CD14-positive monocyte (primary cell): ENCODE measurements at regions not wholly inside any gene's neighbourhood (a gene's known extent, or its start where the extent isn't known, plus 50 kb on each side); places are given as distances from the start of the nearest gene placed in this dataset.

ENCODE experiments used
- DNase-seq, 3 donors: peaks; one replicate each; pipeline ENCODE4 v3.0.0-alpha.2; 2011 to 2022
- H2AFZ ChIP-seq: 2 replicates; pipeline ENCODE4 v1.6.0; 2012; ENCODE audit warnings: mild to moderate bottlenecking, low read depth, low read length, inconsistent platforms; ENCODE audit not compliant: insufficient read depth, poor library complexity, severe bottlenecking
- H3K27ac ChIP-seq, 2 donors: 1 replicate in 1 of 2; 2 replicates in 1 of 2; pipeline ENCODE4 v1.5.1; 2012 to 2013; ENCODE audit warnings: low read length in 2 of 2, control low read depth in 1 of 2, inconsistent platforms in 1 of 2, low read depth in 1 of 2, mild to moderate bottlenecking in 1 of 2
- H3K27me3 ChIP-seq, 2 donors: one replicate each; pipeline versions ENCODE4 v1.6.0 to v1.6.1; 2011 to 2013; ENCODE audit warnings: low read length in 2 of 2; ENCODE audit not compliant: control insufficient read depth in 2 of 2, insufficient read depth in 2 of 2
- H3K36me3 ChIP-seq, 2 donors: replicated peaks in 1 of 2; 1 replicate in 1 of 2; 2 replicates in 1 of 2; pipeline versions ENCODE4 v1.5.1 to v1.6.1; 2012 to 2013; ENCODE audit warnings: low read length in 2 of 2, control low read depth in 1 of 2, inconsistent platforms in 1 of 2, mild to moderate bottlenecking in 1 of 2; ENCODE audit not compliant: insufficient read depth in 2 of 2, control insufficient read depth in 1 of 2
- H3K4me1 ChIP-seq, 2 donors: 1 replicate in 1 of 2; 2 replicates in 1 of 2; pipeline versions ENCODE4 v1.5.1 to v1.6.1; 2012 to 2013; ENCODE audit warnings: low read length in 2 of 2, control low read depth in 1 of 2, inconsistent platforms in 1 of 2, mild to moderate bottlenecking in 1 of 2, moderate library complexity in 1 of 2; ENCODE audit not compliant: insufficient read depth in 2 of 2, control insufficient read depth in 1 of 2
- H3K4me2 ChIP-seq: replicated peaks from 2 replicates; pipeline ENCODE3; 2012; ENCODE audit warnings: low read length, moderate library complexity, mild to moderate bottlenecking; ENCODE audit not compliant: poor library complexity, severe bottlenecking; ENCODE audit errors: extremely low read depth
- H3K4me3 ChIP-seq, 3 experiments: fragments of 200-600 bp in 1 of 3; sonication (generic) in 1 of 3; replicated peaks in 1 of 3; 1 replicate in 2 of 3; 2 replicates in 1 of 3; pipeline ENCODE4 v1.5.1; 2011 to 2013; ENCODE audit warnings: low read length in 3 of 3, mild to moderate bottlenecking in 3 of 3, control low read depth in 2 of 3, low read depth in 2 of 3, inconsistent platforms in 1 of 3, moderate library complexity in 1 of 3
- H3K79me2 ChIP-seq: 2 replicates; pipeline ENCODE4 v1.6.0; 2012; ENCODE audit warnings: mild to moderate bottlenecking, control low read depth, inconsistent platforms, low read length, moderate library complexity; ENCODE audit not compliant: insufficient read depth
- H3K9ac ChIP-seq: 2 replicates; pipeline ENCODE4 v1.6.0; 2017; ENCODE audit warnings: low read length, mild to moderate bottlenecking; ENCODE audit not compliant: insufficient read depth, poor library complexity, severe bottlenecking
- H3K9me3 ChIP-seq, 2 donors: replicated peaks in 1 of 2; 1 replicate in 1 of 2; 2 replicates in 1 of 2; pipeline versions ENCODE4 v1.5.1 to v1.6.1; 2012 to 2013; ENCODE audit warnings: low read length in 2 of 2, control low read depth in 1 of 2; ENCODE audit not compliant: control insufficient read depth in 1 of 2, insufficient read depth in 1 of 2
- H4K20me1 ChIP-seq: 2 replicates; pipeline ENCODE4 v1.6.0; 2012; ENCODE audit warnings: mild to moderate bottlenecking, low read length, control low read depth, moderate library complexity; ENCODE audit not compliant: insufficient read depth
- H3K27ac Mint-ChIP-seq, 7 donors: one replicate each; pipeline ENCODE4 v1.8.0; 2020; ENCODE audit warnings: mild to moderate bottlenecking in 7 of 7, mixed read lengths in 7 of 7, moderate library complexity in 6 of 7, inconsistent platforms in 2 of 7
- H3K27me3 Mint-ChIP-seq, 3 donors: one replicate each; pipeline ENCODE4 v1.8.0; 2021 to 2022; ENCODE audit warnings: low read depth in 3 of 3, mild to moderate bottlenecking in 3 of 3, mixed read lengths in 3 of 3, moderate library complexity in 3 of 3, inconsistent platforms in 1 of 3
- H3K36me3 Mint-ChIP-seq, 2 donors: one replicate each; pipeline ENCODE4 v1.8.0; 2020; ENCODE audit warnings: mixed read lengths in 2 of 2, inconsistent platforms in 1 of 2, mild to moderate bottlenecking in 1 of 2
- H3K4me1 Mint-ChIP-seq: one replicate; pipeline ENCODE4 v1.8.0; 2020; ENCODE audit warnings: mild to moderate bottlenecking, mixed read lengths
- H3K4me3 Mint-ChIP-seq, 2 donors: one replicate each; pipeline ENCODE4 v1.8.0; 2020; ENCODE audit warnings: mild to moderate bottlenecking in 2 of 2, mixed read lengths in 2 of 2, moderate library complexity in 1 of 2
- H3K9me3 Mint-ChIP-seq, 7 donors: one replicate each; pipeline ENCODE4 v1.8.0; 2020 to 2022; ENCODE audit warnings: mixed read lengths in 7 of 7, mild to moderate bottlenecking in 6 of 7, moderate library complexity in 6 of 7, inconsistent platforms in 2 of 7
- CTCF ChIP-seq: fragments of 200-600 bp; IDR thresholded peaks from one replicate; pipeline ENCODE4 v1.8.0; 2022; ENCODE audit warnings: antibody characterized with exemption, mild to moderate bottlenecking
- WGBS: methylation state at CpG from one replicate; pipeline ENCODE4 v1.1.5; 2013; ENCODE audit warnings: missing lambda C conversion rate; ENCODE audit not compliant: insufficient coverage; 5-methylcytosine and 5-hydroxymethylcytosine counted together
- intact Hi-C, 2 donors: fragments of 100-400 bp; cut with micrococcal nuclease; formaldehyde crosslinking; loops; one replicate each; pipeline versions ENCODE4 v1.15.0 to v1.15.1; 2023

- Histone ChIP-seq H3K4me1 (no peaks in the 10 kb centered on the region), H3K4me3 (no peak overlapping the region), H3K4me2 (no peak overlapping the region), H2AFZ (no peak overlapping the region), H3K79me2 (no peaks in the 10 kb centered on the region), H3K9ac (no peak overlapping the region), H3K27ac (no peak overlapping the region), H4K20me1 (no peaks in the 10 kb centered on the region), H3K9me3 (no peaks in the 10 kb centered on the region), H3K36me3 (no peaks in the 10 kb centered on the region), H3K27me3 (no peaks in the 10 kb centered on the region)
- no peak overlapping the region for H3K27ac Mint-ChIP-seq
- no peak overlapping the region for H3K4me3 Mint-ChIP-seq
- H3K9me3 Mint-ChIP-seq: peaks cover 2 to 7% (median 4%) of the 10 kb centered on the region in 7 donors
- peaks cover 1 to 6% (median 1%) of the 10 kb centered on the region in 3 donors for H3K27me3 Mint-ChIP-seq
- intact Hi-C loops: no loop called here
- no peak for DNase-seq
- 97% methylated on average over 4 of the region's 6 CpGs for WGBS
- no peaks in the 10 kb centered on the region for H3K36me3 Mint-ChIP-seq
- no peak for TF ChIP-seq CTCF
- no peaks in the 10 kb centered on the region for H3K4me1 Mint-ChIP-seq
These were observed 115.3 kb upstream of the SPIN1 start for GRCh38 chr9:88272986-88273385.

- Histone ChIP-seq H3K36me3 (no peaks in the 10 kb centered on the region), H3K4me1 (peaks cover 6 to 7% of the 10 kb centered on the region in 2 donors), H3K9ac (no peak overlapping the region), H3K9me3 (no peaks in the 10 kb centered on the region), H3K27me3 (no peaks in the 10 kb centered on the region), H3K79me2 (no peaks in the 10 kb centered on the region), H3K4me2 (no peak overlapping the region), H3K27ac (no peak overlapping the region), H2AFZ (no peak overlapping the region), H3K4me3 (no peak overlapping the region), H4K20me1 (no peaks in the 10 kb centered on the region)
- H3K4me1 Mint-ChIP-seq: peaks cover 9% of the 10 kb centered on the region
- no peak overlapping the region for H3K27ac Mint-ChIP-seq
- H3K4me3 Mint-ChIP-seq: no peak overlapping the region
- H3K36me3 Mint-ChIP-seq: no peaks in the 10 kb centered on the region
- 100% methylated on average over 1 of the region's 3 CpGs for WGBS
- intact Hi-C loops: no loop called here
- TF ChIP-seq CTCF: no peak
- peaks cover 2 to 12% (median 7%) of the 10 kb centered on the region in 7 donors for H3K9me3 Mint-ChIP-seq
- H3K27me3 Mint-ChIP-seq: peaks cover 0 to 2% (median 1%) of the 10 kb centered on the region in 3 donors
- no peak for DNase-seq
These were observed 117.8 kb upstream of the SPIN1 start for GRCh38 chr9:88270413-88270812.
